Fibroblast of skin of left biceps (primary cell): ENCODE measurements at regions not wholly inside any gene's neighbourhood (a gene's known extent, or its start where the extent isn't known, plus 50 kb on each side); places are given as distances from the start of the nearest gene placed in this dataset.

Source experiments
- DNase-seq, 2 experiments: peaks; one replicate each; pipeline ENCODE4 v3.0.0-alpha.2; 2013; ENCODE audit warnings: low read depth in 2 of 2

DNA sequence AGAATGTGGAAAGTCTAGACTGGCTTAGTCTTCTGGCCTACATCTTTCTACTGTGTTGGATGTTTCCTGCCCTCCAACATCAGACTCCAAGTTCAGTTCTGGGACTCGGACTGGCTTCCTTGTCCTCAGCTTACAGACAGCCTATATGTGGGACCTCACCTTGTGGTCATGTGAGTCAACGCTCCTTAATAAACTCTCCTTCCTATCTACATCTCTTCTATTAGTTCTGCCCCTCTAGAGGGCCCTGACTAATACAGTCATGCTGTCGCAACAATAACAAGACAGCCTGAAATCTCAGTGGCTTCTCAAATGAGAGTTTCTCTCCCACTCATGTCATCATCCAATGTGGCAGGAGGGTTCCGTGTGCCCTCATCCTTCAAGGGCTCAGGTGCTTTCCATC is 347.8 kb downstream of the MZT1 start:
- DNase-seq = no peak

DNA sequence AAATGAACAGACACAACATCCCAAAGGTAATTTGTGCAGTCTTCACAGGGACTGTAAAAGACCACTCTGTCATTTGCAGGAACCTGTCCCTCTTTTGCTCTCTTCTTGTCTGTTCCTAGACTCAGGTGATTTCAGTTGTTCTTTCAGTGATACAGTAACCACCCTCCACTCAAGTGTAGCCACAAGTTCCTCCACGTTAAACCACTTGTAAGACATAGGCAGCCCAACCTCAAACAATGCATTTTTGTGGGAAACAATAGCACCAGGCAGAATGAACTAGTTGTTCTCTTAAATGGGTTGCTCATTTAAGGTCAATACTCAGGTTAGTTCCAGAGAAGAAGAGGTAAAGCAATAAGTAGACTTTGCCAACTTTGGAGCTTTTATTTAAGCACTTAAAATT is 359.4 kb downstream of the MZT1 start:
- no peak for DNase-seq

DNA sequence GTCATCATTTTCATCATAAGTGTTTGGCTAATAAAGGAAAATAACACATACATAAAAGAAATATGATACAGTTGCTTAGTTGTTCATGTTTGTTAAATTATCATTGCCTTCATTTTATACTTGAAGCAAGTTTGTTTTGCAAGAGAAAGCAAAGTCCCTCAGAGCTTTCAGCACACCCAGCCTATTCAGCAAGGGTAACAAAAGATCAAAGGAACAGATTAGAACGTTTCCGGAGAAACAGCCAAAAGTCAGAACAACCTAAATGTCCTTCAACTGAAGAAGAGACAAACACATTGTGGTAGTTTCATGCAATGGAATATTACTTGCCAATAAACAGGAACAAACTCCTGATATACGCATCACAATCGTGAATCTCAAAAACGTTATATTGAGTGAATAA is 380.7 kb downstream of the MZT1 start:
- no peak for DNase-seq

DNA sequence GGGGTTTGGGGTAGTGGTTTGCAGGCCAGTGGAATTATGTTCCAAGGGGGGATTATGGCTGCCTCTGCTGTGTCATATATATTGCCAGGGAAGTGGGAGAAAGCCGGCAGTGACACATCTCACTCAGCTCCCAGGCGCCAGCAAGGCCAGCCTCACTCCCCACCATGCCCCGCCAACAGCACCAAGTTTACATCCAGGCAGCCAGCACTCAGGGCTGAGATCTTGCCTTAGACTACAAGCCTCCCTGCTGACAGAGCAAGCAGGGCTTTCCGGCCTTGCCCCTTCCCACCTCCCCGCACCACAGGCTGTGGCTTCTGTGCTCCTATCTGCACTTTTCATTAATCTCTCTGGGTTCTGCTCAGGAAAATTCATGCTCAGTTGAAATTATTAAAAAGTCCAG is 385.1 kb downstream of the MZT1 start:
- DNase-seq = no peak

DNA sequence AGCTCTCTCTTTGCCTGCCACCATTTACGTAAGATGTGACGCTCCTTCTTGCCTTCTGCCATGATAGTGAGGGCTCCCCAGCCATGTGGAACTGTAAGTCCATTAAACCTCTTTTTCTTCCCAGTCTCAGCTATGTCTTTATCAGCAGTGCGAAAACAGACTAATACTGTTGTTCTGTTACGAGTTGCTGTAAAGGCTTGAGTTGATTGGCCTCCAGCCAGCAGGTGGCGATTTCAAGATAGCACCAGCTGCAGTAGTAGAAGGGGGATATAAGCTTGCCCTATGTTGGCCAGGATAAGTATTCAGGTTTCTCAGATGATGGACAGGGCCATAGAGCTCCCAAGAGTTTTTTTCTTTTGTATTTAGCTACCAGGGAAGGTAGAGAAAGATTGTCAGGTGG is 385.5 kb downstream of the MZT1 start:
- no peak for DNase-seq

DNA sequence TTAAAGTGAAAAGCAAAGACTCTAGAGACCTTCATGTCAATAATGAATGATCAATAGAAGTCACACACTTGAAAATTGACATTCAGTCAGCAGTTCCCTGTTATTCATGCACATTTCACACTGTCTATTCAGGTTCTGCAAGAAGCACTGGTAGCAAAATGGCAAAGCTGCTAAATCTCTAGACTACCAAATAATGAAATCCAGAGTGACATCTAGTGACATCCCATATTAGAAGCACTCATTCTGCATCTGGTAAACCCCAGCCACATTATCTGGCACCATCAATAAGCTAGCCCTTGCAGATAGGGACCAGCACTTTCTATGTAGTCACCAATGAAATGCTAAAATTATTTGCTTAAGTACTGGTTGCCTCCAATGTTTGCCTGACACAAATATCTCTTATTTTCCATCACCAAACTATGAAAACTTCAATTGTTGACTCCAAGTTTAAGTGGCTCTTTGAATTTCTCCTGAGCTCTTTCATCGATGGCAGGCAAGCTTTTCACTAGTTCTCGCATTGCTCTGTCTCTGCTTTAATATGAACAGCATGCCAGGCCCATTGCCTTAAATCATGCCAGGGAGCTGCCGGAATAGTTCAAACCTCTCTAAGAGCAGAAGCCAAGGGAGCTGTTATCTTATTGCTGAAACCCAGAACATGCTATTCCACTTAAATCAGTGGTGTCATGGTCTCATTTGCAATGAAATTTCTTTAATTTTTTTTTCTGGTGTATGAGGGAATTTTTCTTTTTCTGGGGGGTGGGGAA is 409.9 kb downstream of the MZT1 start:
- no peak for DNase-seq

DNA sequence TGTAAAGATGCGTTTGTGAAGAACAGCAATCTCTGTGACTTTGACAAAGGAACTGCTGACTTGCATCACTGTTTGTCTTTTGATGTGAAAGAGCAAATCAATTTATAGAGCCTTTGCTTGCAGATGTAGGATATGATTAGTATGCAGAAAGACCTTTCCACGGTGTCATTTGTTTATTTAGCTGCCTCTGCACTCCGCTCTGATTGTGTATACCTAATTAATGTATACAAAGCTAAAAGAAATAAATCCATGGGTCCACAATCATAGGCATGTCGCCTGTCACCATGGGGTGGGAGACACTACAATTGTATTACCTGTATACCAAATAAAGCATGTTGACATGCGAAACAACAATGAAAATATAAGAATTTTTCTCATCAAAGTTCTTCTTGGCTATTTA is 410.7 kb downstream of the MZT1 start:
- DNase-seq = no peak

DNA sequence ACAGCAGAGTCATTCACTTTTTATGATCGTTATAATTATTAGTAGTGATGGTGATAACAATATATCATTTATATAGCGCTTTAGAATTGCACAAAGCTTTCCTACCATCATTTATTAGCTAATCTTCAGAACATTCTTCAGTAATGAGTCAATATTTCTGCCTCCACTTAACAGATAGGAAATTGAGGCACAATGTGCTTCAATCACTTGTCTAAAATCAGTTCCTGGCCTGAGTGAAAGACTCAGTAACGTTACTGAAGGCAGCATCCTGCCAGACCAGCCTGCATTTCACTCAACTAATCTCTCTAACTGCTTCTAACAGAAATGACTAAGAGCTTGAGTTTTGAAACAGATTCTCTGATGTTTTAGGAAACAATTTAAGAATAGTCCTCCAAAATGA is 412.1 kb downstream of the MZT1 start:
- no peak for DNase-seq

DNA sequence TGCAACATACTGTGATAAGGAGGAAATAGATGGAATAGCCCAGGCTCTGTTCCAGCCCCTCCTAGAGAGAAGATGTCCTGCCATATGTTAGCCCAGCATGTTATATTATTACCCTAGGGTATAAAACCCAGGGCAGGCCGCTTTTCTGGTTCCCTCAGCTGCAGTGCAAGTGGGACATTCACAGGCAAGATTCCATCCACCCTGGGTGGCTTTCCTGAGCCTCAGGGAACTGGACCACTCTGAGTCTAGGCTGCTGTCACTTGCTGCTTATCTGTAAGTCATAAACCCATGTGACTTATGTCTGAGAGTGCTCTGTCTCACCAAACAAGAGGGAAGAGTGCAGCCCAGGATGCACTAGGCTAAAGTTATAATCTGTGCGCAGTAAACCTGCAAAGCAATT is 413.2 kb downstream of the MZT1 start:
- DNase-seq = no peak

DNA sequence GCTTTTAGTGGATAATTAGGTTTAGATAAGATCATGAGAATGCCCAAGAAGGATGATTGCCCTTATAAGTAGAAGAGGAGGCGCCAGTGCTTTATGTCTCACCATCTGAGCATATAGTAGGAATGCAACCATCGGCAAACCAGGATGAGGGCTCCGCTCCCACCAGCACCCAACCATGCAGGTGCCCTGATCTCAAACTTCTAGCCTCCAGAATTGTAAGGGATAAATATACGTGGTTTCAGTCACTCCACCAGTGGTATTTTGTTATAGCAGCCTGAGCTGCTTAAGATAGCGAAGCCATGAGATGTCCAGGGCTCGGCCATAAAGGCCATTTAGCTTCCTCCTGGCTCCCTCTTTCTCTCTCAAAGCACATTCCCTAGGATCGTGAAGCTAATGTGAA is 413.9 kb downstream of the MZT1 start:
- no peak for DNase-seq

DNA sequence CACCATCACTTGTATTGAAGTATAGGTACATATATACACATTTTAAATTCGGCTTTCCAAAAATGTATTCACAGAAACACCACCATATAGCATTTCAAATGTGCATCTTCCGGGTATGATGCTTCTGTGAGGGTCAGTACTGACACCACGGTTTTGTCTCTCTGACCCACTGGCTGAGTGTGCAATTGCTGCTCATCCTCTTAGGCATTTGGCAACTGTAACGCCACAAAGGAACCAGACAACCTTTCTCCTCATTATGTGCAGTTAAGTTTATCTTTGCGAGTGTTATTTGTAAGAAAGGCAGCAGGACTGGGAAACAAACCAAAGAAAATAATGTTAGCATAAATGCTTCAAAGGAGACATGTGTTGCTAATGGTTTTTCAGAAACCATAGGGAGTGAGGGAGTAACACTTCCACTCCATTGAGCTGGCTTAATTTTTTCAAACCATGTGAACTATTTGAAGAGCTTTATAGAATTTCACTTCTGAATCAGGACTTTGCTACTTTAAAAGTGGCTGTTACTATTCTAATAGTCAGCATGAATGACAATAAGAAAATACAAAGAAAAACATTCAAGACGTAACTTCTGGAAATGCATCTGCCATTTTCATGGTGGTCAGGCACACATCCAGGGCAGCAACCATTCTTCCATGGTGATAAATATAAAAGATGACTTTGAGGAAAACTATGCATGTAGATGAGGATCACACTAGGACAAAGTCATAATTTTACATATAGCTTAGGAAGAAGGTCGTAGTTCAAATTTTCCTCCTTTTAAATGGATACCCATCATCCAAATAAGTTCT is 423.3 kb downstream of the MZT1 start:
- peak; percentile 23 to 33 for DNase-seq

DNA sequence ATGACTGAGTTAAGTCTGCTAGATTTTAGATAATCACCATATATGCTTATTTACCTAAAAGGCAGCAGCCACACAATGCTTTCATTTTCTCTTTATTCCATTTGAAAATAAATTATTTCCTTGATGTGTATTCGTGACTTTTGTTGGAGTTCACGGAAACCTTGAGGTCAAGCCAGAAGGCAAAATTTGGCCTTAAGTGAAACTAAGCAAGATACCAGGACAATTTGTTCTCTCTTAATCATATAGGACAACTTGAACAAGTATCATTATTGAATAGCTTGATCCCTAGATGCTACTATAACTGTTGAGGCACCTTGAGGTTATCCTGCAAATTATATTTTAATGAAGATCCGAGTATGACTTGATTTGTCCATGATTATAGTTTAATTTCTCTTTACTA is 429.2 kb upstream of the DACH1 start:
- DNase-seq = no peak

DNA sequence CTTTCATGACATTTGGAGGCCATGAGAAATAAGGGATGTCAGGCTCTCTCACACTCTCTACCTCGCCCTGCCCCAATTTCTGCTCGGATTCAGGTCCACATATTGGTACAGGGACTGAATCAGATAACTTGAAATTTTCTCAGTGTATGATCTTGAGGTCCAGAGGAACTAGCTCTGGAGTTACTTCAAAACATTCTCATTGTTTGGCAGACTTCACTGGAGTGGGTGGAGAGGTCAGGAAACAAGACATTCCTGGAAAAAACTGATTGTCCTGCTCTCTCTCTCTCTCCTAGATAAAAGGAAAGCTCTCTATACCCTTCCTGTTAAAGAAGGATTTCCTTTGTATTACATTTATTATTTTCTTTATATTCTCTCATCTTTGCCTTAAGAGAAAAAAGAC is 428.1 kb upstream of the DACH1 start:
- DNase-seq = no peak

DNA sequence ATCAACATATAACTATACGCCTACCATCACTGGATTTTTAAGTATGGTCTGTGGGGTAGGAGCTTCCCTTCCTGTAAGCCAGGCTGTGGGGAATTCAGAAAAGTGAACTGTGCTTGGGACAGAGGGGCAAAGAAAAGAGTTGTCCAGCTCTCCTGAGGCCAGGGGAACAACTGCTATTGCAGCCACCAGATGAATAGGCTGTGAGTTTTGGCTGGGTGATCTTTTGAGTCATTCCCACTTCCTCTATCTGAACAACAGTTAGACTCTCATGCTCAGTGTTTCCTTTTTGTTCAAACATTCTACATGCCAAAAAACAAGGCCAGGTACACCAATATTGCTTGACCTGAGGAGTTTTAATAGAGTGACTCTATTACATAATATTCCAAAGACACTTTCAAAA is 426.2 kb upstream of the DACH1 start:
- DNase-seq = no peak

DNA sequence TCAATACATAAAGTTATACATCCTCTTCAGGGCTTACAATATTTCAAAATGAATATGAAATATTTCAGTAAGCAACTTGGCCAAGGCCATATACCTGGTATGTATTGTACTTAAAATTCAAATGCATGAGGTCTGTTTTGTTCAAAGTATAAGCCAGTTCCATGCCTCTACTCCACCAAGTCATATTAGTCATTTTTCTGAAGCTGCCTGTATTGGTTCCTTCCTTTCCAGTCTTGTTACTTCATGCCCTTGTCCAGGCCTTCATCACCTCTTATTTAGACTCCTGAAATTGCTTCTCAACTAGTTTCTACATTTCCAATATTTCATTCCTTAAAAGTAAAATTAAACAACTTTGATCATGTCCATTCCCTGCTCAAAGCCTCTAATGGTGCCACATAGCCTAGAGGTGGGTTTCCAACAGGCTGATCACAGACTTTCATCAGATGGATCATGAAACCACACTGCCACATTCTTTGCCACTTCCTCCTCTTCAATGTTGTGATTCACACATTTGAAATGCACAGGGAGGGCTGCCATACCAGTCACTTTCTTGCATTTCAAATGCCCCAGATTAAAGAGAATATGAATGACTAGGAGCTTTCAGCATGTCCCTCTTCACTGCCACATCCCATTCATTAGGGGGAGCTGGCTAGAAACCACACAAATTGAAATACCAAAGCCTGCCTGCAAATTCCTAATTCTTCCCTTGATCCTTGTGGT is 424.1 kb upstream of the DACH1 start:
- peak; percentile 23 to 31 for DNase-seq

DNA sequence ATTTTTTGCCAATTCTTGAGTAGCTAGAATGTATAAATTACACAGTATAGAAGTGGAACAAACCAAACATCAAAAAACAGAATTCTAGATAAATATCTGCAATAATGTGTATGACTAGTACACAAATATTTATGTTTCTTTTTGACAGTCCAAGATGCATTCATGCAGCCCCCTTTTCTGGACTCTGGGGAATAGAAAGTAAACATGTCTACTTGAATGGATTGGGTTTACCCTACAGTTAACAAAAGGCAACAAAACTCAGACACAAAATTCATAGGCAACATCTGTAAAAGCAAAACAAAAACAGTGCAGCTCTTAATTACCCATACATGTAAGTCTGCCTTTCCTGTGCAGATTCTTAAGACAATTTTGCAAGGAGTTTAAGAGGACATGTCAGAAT is 419.4 kb upstream of the DACH1 start:
- no peak for DNase-seq

DNA sequence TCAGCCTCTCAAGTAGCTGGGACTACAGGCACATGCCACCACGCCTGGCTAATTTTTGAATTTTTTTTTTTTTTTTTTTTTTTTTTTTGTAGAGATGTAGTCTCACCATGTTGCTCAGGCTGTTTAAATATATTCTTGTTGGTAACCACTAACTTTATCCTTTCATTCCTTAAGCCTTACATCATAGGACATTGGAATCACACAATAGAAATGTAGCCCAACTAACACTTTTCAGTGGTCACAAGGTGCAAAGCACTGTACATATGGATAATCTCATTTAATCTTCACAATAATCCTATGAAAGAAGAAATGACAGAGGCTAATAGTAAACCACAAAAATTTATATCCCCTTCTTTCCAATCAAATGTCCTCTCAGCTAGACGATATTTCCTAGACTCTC is 417.8 kb upstream of the DACH1 start:
- DNase-seq = no peak

DNA sequence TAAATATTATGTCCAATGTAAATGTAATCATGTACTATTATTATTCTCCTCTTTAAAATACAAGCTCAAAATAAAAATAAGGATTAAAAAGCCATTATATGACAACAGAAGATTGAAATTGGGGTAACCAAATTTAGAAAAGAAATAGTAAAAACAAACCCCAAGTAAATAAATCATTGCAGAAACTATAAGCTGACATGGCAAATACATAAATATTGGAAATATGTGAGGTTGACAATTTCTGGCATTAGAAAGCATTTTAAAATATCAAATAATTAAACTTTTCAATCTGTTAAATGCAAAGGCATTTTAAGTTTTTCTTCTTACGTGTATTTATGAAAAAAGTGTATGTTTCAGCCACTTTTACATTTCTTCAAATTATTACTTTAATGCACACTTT is 394.7 kb upstream of the DACH1 start:
- DNase-seq = no peak

DNA sequence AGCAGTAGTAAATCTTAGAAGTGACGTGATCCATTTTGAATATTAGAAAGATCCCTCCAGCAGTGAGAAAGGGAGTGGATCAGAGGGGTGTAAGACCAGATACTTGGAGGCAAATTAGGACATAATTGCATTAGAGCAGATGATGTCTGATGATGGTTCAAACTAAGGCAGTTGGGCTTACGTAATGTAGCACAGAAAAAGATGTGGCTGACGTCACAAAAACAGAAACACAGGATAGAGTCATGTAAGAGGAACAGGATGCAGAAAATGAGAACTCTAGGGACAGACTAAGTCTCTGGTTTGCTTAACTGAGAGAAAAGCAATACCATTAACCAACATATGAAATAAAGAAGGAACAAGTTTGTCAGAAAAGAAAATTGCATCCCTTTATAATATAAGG is 392.5 kb upstream of the DACH1 start:
- DNase-seq = no peak

DNA sequence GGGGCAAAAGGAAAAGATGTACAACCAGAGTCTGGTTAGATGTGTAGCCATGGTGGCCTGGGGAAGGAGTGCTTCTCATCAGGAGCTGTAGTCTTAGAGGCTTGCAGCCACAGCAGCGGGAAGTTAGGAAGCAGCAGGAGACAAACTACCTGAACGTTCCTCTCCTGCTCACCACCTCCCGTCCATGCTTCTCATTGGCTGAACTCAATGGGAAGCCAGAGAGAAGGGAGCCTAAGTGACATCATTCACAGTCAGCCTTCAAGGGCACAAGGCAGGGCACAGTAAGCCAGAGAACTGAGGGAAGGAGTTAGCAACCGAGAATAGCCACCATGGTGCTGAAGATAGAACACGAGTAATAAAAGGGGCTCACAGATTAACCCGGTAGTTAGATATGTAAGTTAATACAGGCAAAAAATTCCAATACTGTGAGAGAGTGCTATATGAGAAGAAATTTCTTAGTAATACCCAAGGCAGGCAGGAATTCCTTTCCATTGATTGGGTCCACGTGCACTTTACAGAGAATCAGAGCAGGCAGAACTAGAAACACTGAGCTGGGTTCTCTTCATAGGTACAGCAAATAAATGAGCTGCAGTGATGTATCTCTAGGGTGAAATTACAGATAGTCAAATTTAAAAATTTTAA is 391.5 kb upstream of the DACH1 start:
- DNase-seq = no peak

DNA sequence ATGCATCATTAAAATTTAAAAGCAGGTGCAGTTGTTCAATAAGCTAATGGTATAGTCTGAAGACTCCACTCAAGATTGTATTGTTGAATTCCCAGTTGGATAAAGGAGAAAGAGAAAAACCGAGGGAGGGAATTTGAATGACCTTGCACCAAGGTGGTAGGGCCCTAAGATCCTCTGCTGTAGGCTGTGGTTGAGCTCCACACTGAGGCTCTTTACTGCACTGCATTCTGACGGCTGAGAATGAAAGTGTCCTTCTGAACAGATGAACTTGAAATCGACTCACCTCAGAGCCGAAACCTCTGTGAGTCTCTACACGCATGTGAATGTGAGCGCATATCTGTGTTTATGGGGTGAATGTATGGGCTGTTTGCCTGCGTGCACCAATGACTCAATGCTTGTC is 388.9 kb upstream of the DACH1 start:
- DNase-seq = no peak

DNA sequence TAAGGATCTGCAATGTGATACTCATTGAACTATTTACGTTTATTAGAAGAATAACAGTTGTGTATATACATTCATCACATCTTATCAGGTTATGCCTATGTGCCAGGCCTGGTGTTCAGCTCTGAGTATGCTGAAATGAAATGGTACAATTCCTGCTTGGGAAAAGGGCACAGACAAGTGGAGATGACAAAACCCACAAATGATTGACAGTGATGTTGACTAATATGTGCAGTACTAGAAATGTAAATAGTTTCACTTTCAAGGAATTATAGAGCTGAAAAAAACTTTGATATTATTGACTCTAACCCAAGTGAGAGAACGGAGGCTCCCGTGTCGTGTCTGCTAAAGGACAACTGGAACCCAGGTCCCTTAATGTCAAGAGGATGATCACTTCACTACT is 386.8 kb upstream of the DACH1 start:
- no peak for DNase-seq
